Erythroblast (primary cell): ENCODE measurements at regions not wholly inside any gene's neighbourhood (a gene's known extent, or its start where the extent isn't known, plus 50 kb on each side); places are given as distances from the start of the nearest gene placed in this dataset.

Source experiments
- GATA1 ChIP-seq: IDR thresholded peaks from 2 replicates; pipeline ENCODE4 v1.6.1; 2011; ENCODE audit warnings: low read depth, mild to moderate bottlenecking, control low read depth, low read length, moderate library complexity
- POLR2A ChIP-seq: IDR thresholded peaks from 2 replicates; pipeline ENCODE4 v1.6.1; 2011; ENCODE audit warnings: mild to moderate bottlenecking, low read length

DNA sequence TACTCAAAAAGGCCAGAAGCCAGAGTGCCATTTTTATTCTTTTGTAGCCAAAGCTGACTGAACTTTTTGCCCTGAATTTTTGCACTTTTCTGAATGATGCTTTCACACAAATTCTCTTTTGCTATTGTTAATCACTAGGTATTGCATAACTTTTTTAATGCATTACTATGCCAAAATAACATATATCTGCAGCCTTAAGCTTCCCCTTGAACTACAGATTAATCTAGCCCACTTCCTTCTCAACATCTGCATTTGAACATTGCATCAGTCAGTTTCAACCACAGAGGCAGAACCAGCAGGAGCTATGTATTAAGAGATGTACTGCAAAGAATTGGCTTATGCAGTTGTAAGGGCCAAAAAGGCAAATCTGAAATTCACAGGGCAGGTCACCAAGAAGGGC is 197.6 kb upstream of the GYPA start:
- no peak for TF ChIP-seq POLR2A
- no peak for TF ChIP-seq GATA1
